ENCODE measurements at regions not wholly inside any gene's neighbourhood (a gene's known extent, or its start where the extent isn't known, plus 50 kb on each side); places are given as distances from the start of the nearest gene placed in this dataset.

- no peaks in the 10 kb centered on the region for H3F3A ChIP-seq (ENCODE audit: low read depth)
- H3K9me3 ChIP-seq (ENCODE audit: insufficient read depth, low read depth, low read length) = no peaks in the 10 kb centered on the region
- H3K9ac ChIP-seq (ENCODE audit: low read depth, low read length, poor library complexity, severe bottlenecking) = no peak overlapping the region
- H3K4me2 ChIP-seq (ENCODE audit: low read depth, low read length, poor library complexity, severe bottlenecking) = no peak overlapping the region
- no peaks in the 10 kb centered on the region for H3K79me2 ChIP-seq (ENCODE audit: insufficient read depth, low read length)
- H3K9me2 ChIP-seq (replicated peaks; ENCODE audit: low read depth, low read length) = no peaks in the 10 kb centered on the region
- H3K4me3 ChIP-seq (ENCODE audit: low read length, poor library complexity, severe bottlenecking) = no peak overlapping the region
- no peaks in the 10 kb centered on the region for H4K20me1 ChIP-seq (ENCODE audit: insufficient read depth, low read length, poor library complexity, severe bottlenecking)
- no peaks in the 10 kb centered on the region for H3K27me3 ChIP-seq (ENCODE audit: insufficient read depth, low read length, poor library complexity, severe bottlenecking)
- H3K36me3 ChIP-seq (ENCODE audit: insufficient read depth, low read length) = no peaks in the 10 kb centered on the region
- no peak overlapping the region for H2AFZ ChIP-seq (ENCODE audit: low read length)
- TF ChIP-seq EZH2phosphoT487 (IDR thresholded peaks at IDR 0.05; ENCODE audit: borderline replicate concordance) (no peak), CTCF (conservative IDR thresholded peaks at IDR 0.05; ENCODE audit: low read length) (no peak)
- peaks cover 19% of the 10 kb centered on the region for H3K4me1 ChIP-seq (ENCODE audit: insufficient read depth, low read length, poor library complexity, severe bottlenecking)
These were observed 58.8 kb upstream of the CLNK start for GRCh38 chr4:10743357-10743756.

- Histone ChIP-seq H2AFZ (ENCODE audit: low read length) (no peak overlapping the region), H3K4me2 (ENCODE audit: low read depth, low read length, poor library complexity, severe bottlenecking) (no peak overlapping the region)
These were observed 57.6 kb upstream of the CLNK start for GRCh38 chr4:10741961-10742699.

GRCh38 chr4:10740891-10741620, 56.5 kb upstream of the CLNK start:
- TF ChIP-seq EZH2phosphoT487 (IDR thresholded peaks at IDR 0.05; ENCODE audit: borderline replicate concordance) = no peak
- no peak for TF ChIP-seq CTCF (conservative IDR thresholded peaks at IDR 0.05; ENCODE audit: low read length)
- Histone ChIP-seq H3K4me2 (ENCODE audit: low read depth, low read length, poor library complexity, severe bottlenecking) (no peak overlapping the region), H3K79me2 (ENCODE audit: insufficient read depth, low read length) (no peaks in the 10 kb centered on the region), H3K27me3 (ENCODE audit: insufficient read depth, low read length, poor library complexity, severe bottlenecking) (no peaks in the 10 kb centered on the region), H4K20me1 (ENCODE audit: insufficient read depth, low read length, poor library complexity, severe bottlenecking) (no peaks in the 10 kb centered on the region), H3K36me3 (ENCODE audit: insufficient read depth, low read length) (no peaks in the 10 kb centered on the region), H3K4me3 (ENCODE audit: low read length, poor library complexity, severe bottlenecking) (no peak overlapping the region), H3K4me1 (ENCODE audit: insufficient read depth, low read length, poor library complexity, severe bottlenecking) (peaks cover 19% of the 10 kb centered on the region), H3F3A (ENCODE audit: low read depth) (no peaks in the 10 kb centered on the region), H3K9me2 (replicated peaks; ENCODE audit: low read depth, low read length) (no peaks in the 10 kb centered on the region), H3K9me3 (ENCODE audit: insufficient read depth, low read depth, low read length) (no peaks in the 10 kb centered on the region), H3K9ac (ENCODE audit: low read depth, low read length, poor library complexity, severe bottlenecking) (no peak overlapping the region), H2AFZ (ENCODE audit: low read length) (no peak overlapping the region)

More at GRCh38 chr4:10741961-10742699, 57.6 kb upstream of the CLNK start:
- TF ChIP-seq EZH2phosphoT487 (IDR thresholded peaks at IDR 0.05; ENCODE audit: borderline replicate concordance) (no peak), CTCF (conservative IDR thresholded peaks at IDR 0.05; ENCODE audit: low read length) (no peak)
- Histone ChIP-seq H3K9me3 (ENCODE audit: insufficient read depth, low read depth, low read length) (no peaks in the 10 kb centered on the region), H3K79me2 (ENCODE audit: insufficient read depth, low read length) (no peaks in the 10 kb centered on the region), H3K36me3 (ENCODE audit: insufficient read depth, low read length) (no peaks in the 10 kb centered on the region), H4K20me1 (ENCODE audit: insufficient read depth, low read length, poor library complexity, severe bottlenecking) (no peaks in the 10 kb centered on the region), H3K27me3 (ENCODE audit: insufficient read depth, low read length, poor library complexity, severe bottlenecking) (no peaks in the 10 kb centered on the region), H3K4me1 (ENCODE audit: insufficient read depth, low read length, poor library complexity, severe bottlenecking) (peaks cover 19% of the 10 kb centered on the region), H3K4me3 (ENCODE audit: low read length, poor library complexity, severe bottlenecking) (no peak overlapping the region), H3F3A (ENCODE audit: low read depth) (no peaks in the 10 kb centered on the region), H3K9me2 (replicated peaks; ENCODE audit: low read depth, low read length) (no peaks in the 10 kb centered on the region), H3K9ac (ENCODE audit: low read depth, low read length, poor library complexity, severe bottlenecking) (no peak overlapping the region)

Data from Loucy (cell line).